CD4-positive, alpha-beta memory T cell (primary cell): ENCODE measurements at regions not wholly inside any gene's neighbourhood (a gene's known extent, or its start where the extent isn't known, plus 50 kb on each side); places are given as distances from the start of the nearest gene placed in this dataset.
"Not testable (repeated sequence)": the region's sequence is repeated elsewhere in the genome, so short reads cannot be mapped to it uniquely, and the experiment has no call there.

Source experiments
- CTCF ChIA-PET: fragments of 350-600 bp; sonication (Branson Sonifier 250); formaldehyde crosslinking; loops from one replicate; lab custom pipeline; 2021; ENCODE audit warnings: inconsistent platforms; ENCODE audit not compliant: partially characterized antibody; lab: Charles Lee
- POLR2A ChIA-PET: fragments of 350-600 bp; sonication (Branson Sonifier 250); formaldehyde crosslinking; loops from one replicate; lab custom pipeline; 2021; ENCODE audit not compliant: partially characterized antibody; lab: Charles Lee
- DNase-seq, 5 donors: peaks; one replicate each; pipeline versions ENCODE4 v3.0.0 to v3.0.0-alpha.2; 2020 to 2022; ENCODE audit warnings: mixed read lengths in 1 of 5
- H3K27ac ChIP-seq: one replicate; pipeline ENCODE4 v1.7.0; 2013; ENCODE audit warnings: low read depth, low read length
- H3K27me3 ChIP-seq: 2 replicates; pipeline ENCODE4 v1.7.0; 2013; ENCODE audit warnings: mild to moderate bottlenecking, low read length, moderate library complexity; ENCODE audit not compliant: insufficient read depth
- H3K36me3 ChIP-seq: 2 replicates; pipeline ENCODE4 v1.7.0; 2013; ENCODE audit warnings: mild to moderate bottlenecking, low read length, moderate library complexity; ENCODE audit not compliant: insufficient read depth
- H3K4me1 ChIP-seq: 2 replicates; pipeline ENCODE4 v1.7.0; 2013; ENCODE audit warnings: mild to moderate bottlenecking, low read length, moderate library complexity; ENCODE audit not compliant: insufficient read depth
- H3K4me3 ChIP-seq, 2 donors: one replicate each; pipeline ENCODE4 v1.7.0; 2013; ENCODE audit warnings: low read length in 2 of 2, mild to moderate bottlenecking in 1 of 2
- H3K9me3 ChIP-seq, 2 donors: one replicate each; pipeline ENCODE4 v1.7.0; 2013; ENCODE audit warnings: low read length in 2 of 2, control low read depth in 1 of 2; ENCODE audit not compliant: control insufficient read depth in 1 of 2
- H3K27ac Mint-ChIP-seq, 7 donors: one replicate each; pipeline ENCODE4 v1.8.0; 2020 to 2021; ENCODE audit warnings: mixed read lengths in 7 of 7, mild to moderate bottlenecking in 6 of 7, inconsistent platforms in 3 of 7, moderate library complexity in 3 of 7
- H3K27me3 Mint-ChIP-seq, 2 donors: one replicate each; pipeline ENCODE4 v1.8.0; 2020 to 2021; ENCODE audit warnings: mixed read lengths in 2 of 2
- H3K36me3 Mint-ChIP-seq, 2 donors: one replicate each; pipeline ENCODE4 v1.8.0; 2020 to 2021; ENCODE audit warnings: mixed read lengths in 2 of 2, inconsistent platforms in 1 of 2, mild to moderate bottlenecking in 1 of 2
- H3K4me1 Mint-ChIP-seq, 4 donors: one replicate each; pipeline ENCODE4 v1.8.0; 2020 to 2021; ENCODE audit warnings: mixed read lengths in 4 of 4, mild to moderate bottlenecking in 1 of 4
- H3K4me3 Mint-ChIP-seq, 8 donors: one replicate each; pipeline ENCODE4 v1.8.0; 2020 to 2021; ENCODE audit warnings: mixed read lengths in 8 of 8, mild to moderate bottlenecking in 7 of 8, moderate library complexity in 6 of 8, inconsistent platforms in 3 of 8
- H3K9me3 Mint-ChIP-seq, 8 donors: one replicate each; pipeline ENCODE4 v1.8.0; 2020 to 2021; ENCODE audit warnings: mixed read lengths in 8 of 8, mild to moderate bottlenecking in 5 of 8, inconsistent platforms in 3 of 8, moderate library complexity in 1 of 8
- intact Hi-C: fragments of 100-400 bp; cut with micrococcal nuclease; formaldehyde crosslinking; loops from one replicate; pipeline ENCODE4 v1.15.1; 2023

DNA sequence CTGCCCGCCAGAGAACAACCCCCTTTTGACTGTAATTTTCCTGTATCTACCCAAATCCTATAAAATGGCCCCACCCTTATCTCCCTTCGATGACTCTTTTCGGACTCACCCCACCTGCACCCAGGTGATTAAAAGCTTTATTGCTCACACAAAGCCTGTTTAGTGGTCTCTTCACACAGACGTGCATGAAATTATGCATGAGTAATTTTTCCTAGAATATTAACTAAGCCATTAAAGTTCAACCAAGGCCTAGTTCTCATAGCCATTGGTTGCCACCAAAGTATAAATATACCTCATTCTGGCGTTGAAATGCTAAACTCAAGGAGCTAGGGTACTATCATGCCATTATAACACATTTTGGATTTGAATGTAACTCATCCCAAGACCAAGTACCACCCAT lies 243.9 kb downstream of the ZNF608 start:
- Histone ChIP-seq H3K4me1 (no peaks in the 10 kb centered on the region), H3K9me3 (no peaks in the 10 kb centered on the region), H3K4me3 (no peak overlapping the region), H3K36me3 (no peaks in the 10 kb centered on the region), H3K27ac (no peak overlapping the region), H3K27me3 (no peaks in the 10 kb centered on the region)
- POLR2A ChIA-PET = no interaction called here
- Mint-ChIP-seq H3K4me1 (no peaks in the 10 kb centered on the region), H3K9me3 (peaks cover 0 to 2% (median 0%) of the 10 kb centered on the region in 8 donors), H3K27ac (no peak overlapping the region), H3K36me3 (no peaks in the 10 kb centered on the region), H3K4me3 (no peak overlapping the region), H3K27me3 (no peaks in the 10 kb centered on the region)
- DNase-seq = no peak
- intact Hi-C loops = no loop called here
- CTCF ChIA-PET = no interaction called here

DNA sequence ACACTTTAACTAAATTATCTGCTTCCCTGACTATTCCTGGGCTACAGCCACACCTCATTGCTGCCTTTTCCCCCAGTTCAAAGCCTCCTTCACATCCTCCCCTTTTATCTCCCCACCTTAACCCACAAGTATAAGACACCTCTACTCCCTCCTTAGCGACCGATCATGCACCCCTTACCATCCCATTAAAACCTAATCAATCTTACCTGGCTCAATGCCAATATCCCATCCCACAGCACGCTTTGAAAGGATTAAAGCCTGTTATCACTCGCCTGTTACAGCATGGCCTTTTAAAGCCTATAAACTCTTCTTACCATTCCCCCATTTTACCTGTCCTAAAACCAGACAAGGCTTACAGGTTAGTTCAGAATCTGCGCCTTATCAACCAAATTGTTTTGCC lies 246.6 kb downstream of the ZNF608 start:
- CTCF ChIA-PET, H3K36me3 Mint-ChIP-seq, H3K4me1 Mint-ChIP-seq, H3K27ac ChIP-seq, H3K4me3 Mint-ChIP-seq, H3K9me3 Mint-ChIP-seq, H3K27ac Mint-ChIP-seq, H3K27me3 ChIP-seq, H3K36me3 ChIP-seq, H3K9me3 ChIP-seq, DNase-seq, intact Hi-C loops, H3K4me1 ChIP-seq, H3K4me3 ChIP-seq, H3K27me3 Mint-ChIP-seq, POLR2A ChIA-PET: not testable (repeated sequence)

DNA sequence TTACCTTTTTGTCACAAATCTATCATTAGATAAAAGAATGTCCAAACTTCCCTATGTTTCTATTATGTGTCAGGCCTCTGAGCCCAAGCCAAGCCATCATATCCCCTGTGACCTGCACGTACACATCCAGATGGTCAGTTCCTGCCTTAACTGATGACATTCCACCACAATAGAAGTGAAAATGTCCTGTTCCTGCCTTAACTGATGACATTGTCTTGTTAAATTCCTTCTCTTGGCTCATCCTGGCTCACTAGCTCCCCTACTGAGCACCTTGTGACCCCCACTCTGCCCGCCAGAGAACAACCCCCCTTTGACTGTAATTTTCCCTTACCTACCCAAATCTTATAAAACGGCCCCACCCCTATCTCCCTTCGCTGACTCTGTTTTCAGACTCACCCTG lies 249.5 kb downstream of the ZNF608 start:
- H3K27ac ChIP-seq, CTCF ChIA-PET, H3K27ac Mint-ChIP-seq, H3K9me3 ChIP-seq, H3K36me3 ChIP-seq, H3K27me3 ChIP-seq, H3K4me1 ChIP-seq, H3K36me3 Mint-ChIP-seq, H3K4me3 ChIP-seq, intact Hi-C loops, H3K4me3 Mint-ChIP-seq, POLR2A ChIA-PET, H3K27me3 Mint-ChIP-seq, H3K4me1 Mint-ChIP-seq, H3K9me3 Mint-ChIP-seq, DNase-seq: not testable (repeated sequence)

DNA sequence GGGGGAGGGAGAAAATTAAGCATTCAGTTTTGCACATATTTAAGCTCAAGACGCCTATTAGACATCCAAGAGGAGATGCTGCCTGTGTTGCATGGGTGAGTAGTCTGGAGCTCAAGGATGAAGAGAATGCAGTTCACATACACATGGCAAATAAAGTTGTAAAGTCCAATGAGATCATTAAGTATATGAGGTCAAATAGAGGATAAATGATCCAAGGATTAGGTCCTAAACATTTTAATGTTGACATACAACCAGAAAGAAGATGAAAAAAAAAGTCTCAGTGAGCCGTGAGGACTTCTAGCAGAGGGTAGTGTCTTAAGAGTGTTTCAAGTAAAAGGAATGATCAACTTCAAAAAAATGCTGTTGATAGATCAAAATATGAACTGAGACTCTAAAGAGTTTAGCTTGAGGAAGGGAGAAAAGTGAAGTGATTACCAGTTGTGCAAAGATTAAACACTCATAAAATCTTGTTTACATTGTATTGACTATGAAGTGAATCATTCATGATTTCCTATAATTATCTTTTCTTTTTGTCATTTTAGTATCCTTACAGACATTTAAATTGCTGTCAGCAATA lies 251.8 kb downstream of the ZNF608 start:
- CTCF ChIA-PET = no interaction called here
- Mint-ChIP-seq H3K27me3 (no peaks in the 10 kb centered on the region), H3K9me3 (peaks cover 3 to 19% (median 12%) of the 10 kb centered on the region in 8 donors), H3K4me1 (no peaks in the 10 kb centered on the region), H3K4me3 (no peak overlapping the region), H3K27ac (no peak overlapping the region), H3K36me3 (no peaks in the 10 kb centered on the region)
- Histone ChIP-seq H3K4me1 (no peaks in the 10 kb centered on the region), H3K4me3 (no peak overlapping the region), H3K27ac (no peak overlapping the region), H3K27me3 (no peaks in the 10 kb centered on the region), H3K36me3 (no peaks in the 10 kb centered on the region), H3K9me3 (no peaks in the 10 kb centered on the region)
- no peak for DNase-seq
- intact Hi-C loops = no loop called here
- POLR2A ChIA-PET = no interaction called here

DNA sequence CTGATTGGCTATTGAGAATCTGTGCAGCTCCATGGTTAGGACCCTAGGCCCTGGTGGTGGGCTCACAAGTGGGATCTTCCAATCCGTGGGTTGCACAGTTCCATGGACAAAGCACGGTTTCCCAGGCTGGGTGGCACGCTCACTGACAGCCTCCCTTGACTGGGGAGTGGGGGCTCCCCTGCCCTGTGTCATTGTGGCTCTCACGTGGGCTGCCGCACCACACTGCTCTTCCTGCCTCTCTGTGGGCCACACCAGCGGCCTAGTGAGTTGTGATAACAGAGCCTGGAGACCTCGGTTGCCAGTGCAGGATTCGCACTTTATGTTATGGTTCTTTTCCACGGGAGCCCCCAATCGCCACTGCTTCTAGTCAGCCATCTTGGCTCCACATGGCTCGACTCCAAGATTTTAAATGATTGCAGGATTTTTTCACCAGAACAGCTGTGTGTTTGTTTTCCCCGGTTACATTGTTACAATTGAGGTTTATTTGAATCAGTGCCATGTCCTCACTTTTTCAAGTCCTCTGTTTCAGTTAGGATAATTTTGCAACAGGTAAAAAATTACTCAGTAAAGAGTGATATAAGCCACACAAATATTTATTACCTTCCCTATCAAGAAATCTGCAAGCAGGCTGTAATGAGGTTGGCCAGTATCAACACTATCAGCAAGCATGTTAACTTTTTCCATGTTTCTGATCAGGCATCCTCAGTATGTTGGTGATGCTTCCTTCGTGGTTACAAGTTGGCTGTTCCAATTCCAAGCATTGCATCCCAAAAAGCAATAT lies 253.8 kb downstream of the ZNF608 start:
- Mint-ChIP-seq H3K9me3 (peaks cover 5 to 22% (median 12%) of the 10 kb centered on the region in 8 donors), H3K4me1 (no peaks in the 10 kb centered on the region), H3K27ac (no peak overlapping the region), H3K36me3 (no peaks in the 10 kb centered on the region), H3K4me3 (no peak overlapping the region), H3K27me3 (no peaks in the 10 kb centered on the region)
- no peak overlapping the region for H3K27ac ChIP-seq
- no peaks in the 10 kb centered on the region for H3K36me3 ChIP-seq
- ChIA-PET CTCF (no interaction called here), POLR2A (no interaction called here)
- no peak for DNase-seq
- no peaks in the 10 kb centered on the region for H3K4me1 ChIP-seq
- no peaks in the 10 kb centered on the region for H3K9me3 ChIP-seq
- intact Hi-C loops = no loop called here
- no peak overlapping the region for H3K4me3 ChIP-seq
- H3K27me3 ChIP-seq = no peaks in the 10 kb centered on the region

DNA sequence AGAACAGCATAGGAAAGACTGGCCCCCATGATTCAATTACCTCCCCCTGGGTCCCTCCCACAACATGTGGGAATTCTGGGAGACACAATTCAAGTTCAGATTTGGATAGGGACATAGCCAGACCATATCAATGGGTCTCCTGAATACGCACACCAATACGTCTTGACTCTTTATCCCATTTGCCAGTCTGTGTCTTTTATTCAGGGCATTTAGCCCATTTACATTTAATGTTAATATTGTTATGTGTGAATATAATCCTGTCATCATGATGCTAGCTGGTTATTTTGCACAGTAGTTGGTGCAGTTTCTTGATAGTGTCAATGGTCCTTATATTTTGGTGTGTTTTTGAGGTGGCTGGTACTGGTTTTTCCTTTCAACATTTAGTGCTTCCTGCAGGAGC lies 256.1 kb downstream of the ZNF608 start:
- H3K27ac Mint-ChIP-seq, H3K36me3 Mint-ChIP-seq, CTCF ChIA-PET, H3K9me3 ChIP-seq, H3K27me3 ChIP-seq, H3K36me3 ChIP-seq, H3K27ac ChIP-seq, intact Hi-C loops, H3K4me3 ChIP-seq, H3K4me3 Mint-ChIP-seq, H3K4me1 ChIP-seq, H3K4me1 Mint-ChIP-seq, H3K27me3 Mint-ChIP-seq, DNase-seq, POLR2A ChIA-PET: not testable (repeated sequence)
- peaks cover 5 to 22% (median 12%) of the 10 kb centered on the region in 8 donors for H3K9me3 Mint-ChIP-seq

DNA sequence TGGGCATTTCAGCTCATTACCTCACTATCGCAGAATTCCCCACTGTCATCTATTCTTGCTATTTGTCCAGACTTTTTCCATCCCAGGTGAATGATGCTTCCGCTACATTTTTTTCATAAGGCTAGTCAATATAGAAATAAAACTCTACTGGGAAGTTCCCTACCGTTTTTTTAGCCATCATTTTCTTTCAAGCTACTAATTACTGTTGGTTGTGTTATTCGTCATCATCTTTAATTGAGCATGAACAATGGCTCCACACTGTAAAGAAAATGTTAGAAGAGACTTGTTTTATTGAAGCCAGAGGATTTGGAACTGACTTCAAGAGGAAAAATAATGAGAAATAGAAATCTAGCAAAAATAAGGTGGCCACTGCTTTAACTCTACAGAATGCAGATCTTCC lies 265.0 kb downstream of the ZNF608 start:
- H3K27ac ChIP-seq = no peak overlapping the region
- ChIA-PET CTCF (no interaction called here), POLR2A (no interaction called here)

More for the DNA sequence above, 265.0 kb downstream of the ZNF608 start:
- no peaks in the 10 kb centered on the region for H3K4me1 ChIP-seq
- intact Hi-C loops = no loop called here
- Mint-ChIP-seq H3K4me3 (no peak overlapping the region), H3K4me1 (no peaks in the 10 kb centered on the region), H3K27ac (no peak overlapping the region), H3K9me3 (peaks cover 0 to 5% (median 2%) of the 10 kb centered on the region in 8 donors), H3K36me3 (no peaks in the 10 kb centered on the region), H3K27me3 (no peaks in the 10 kb centered on the region)
- H3K9me3 ChIP-seq = no peaks in the 10 kb centered on the region
- no peak for DNase-seq
- H3K36me3 ChIP-seq = no peaks in the 10 kb centered on the region
- no peaks in the 10 kb centered on the region for H3K27me3 ChIP-seq
- H3K4me3 ChIP-seq = no peak overlapping the region
